T-helper 1 cell (primary cell): ENCODE measurements at regions not wholly inside any gene's neighbourhood (a gene's known extent, or its start where the extent isn't known, plus 50 kb on each side); places are given as distances from the start of the nearest gene placed in this dataset.

ENCODE experiments used
- DNase-seq, 5 donors: peaks; one replicate each; pipeline ENCODE4 v3.0.0-alpha.2; 2012 to 2020

- no peak for DNase-seq
Observed at GRCh38 chr5:3033033-3033755, 281.7 kb upstream of the IRX2 start.

GRCh38 chr5:3032513-3032912 lies 281.0 kb upstream of the IRX2 start:
- no peak for DNase-seq

- no peak for DNase-seq
Observed at GRCh38 chr5:3031733-3032378, 280.4 kb upstream of the IRX2 start.

- no peak for DNase-seq
Observed at GRCh38 chr5:3030511-3031165, 279.2 kb upstream of the IRX2 start.

- no peak for DNase-seq
Observed at GRCh38 chr5:3029396-3029795, 277.9 kb upstream of the IRX2 start.

- no peak for DNase-seq
Observed at GRCh38 chr5:3027866-3028635, 276.6 kb upstream of the IRX2 start.

- DNase-seq: no peak
Observed at GRCh38 chr5:3027185-3027865, 275.8 kb upstream of the IRX2 start.

- no peak for DNase-seq
Observed at GRCh38 chr5:3026651-3027050, 275.2 kb upstream of the IRX2 start.

- no peak for DNase-seq
Observed at GRCh38 chr5:3026099-3026498, 274.6 kb upstream of the IRX2 start.

GRCh38 chr5:3025392-3025791 lies 273.9 kb upstream of the IRX2 start:
- no peak for DNase-seq

GRCh38 chr5:3024976-3025375 lies 273.5 kb upstream of the IRX2 start:
- no peak for DNase-seq

GRCh38 chr5:3024554-3024953 lies 273.1 kb upstream of the IRX2 start:
- no peak for DNase-seq

- no peak for DNase-seq
Observed at GRCh38 chr5:3024126-3024525, 272.6 kb upstream of the IRX2 start.

- no peak for DNase-seq
Observed at GRCh38 chr5:3023656-3024055, 272.2 kb upstream of the IRX2 start.

GRCh38 chr5:3022665-3023064 lies 271.2 kb upstream of the IRX2 start:
- no peak for DNase-seq

- no peak for DNase-seq
Observed at GRCh38 chr5:3020426-3020825, 268.9 kb upstream of the IRX2 start.

- DNase-seq: no peak
Observed at GRCh38 chr5:3019045-3019444, 267.6 kb upstream of the IRX2 start.

- no peak for DNase-seq
Observed at GRCh38 chr5:3011764-3012017, 260.2 kb upstream of the IRX2 start.

GRCh38 chr5:3010953-3011763 lies 259.7 kb upstream of the IRX2 start:
- no peak for DNase-seq

- DNase-seq: no peak
Observed at GRCh38 chr5:3010301-3010952, 258.9 kb upstream of the IRX2 start.

- DNase-seq: no peak
Observed at GRCh38 chr5:3009605-3010004, 258.1 kb upstream of the IRX2 start.

GRCh38 chr5:3007577-3007976 lies 256.1 kb upstream of the IRX2 start:
- no peak for DNase-seq
